GM12874 (cell line): ENCODE measurements at regions not wholly inside any gene's neighbourhood (a gene's known extent, or its start where the extent isn't known, plus 50 kb on each side); places are given as distances from the start of the nearest gene placed in this dataset.

Experiments used
- CTCF ChIP-seq: IDR thresholded peaks from 2 replicates; pipeline ENCODE4 v1.5.1; 2011; ENCODE audit warnings: low read depth, mild to moderate bottlenecking, control low read depth, low read length, moderate library complexity; ENCODE audit not compliant: insufficient read depth

DNA sequence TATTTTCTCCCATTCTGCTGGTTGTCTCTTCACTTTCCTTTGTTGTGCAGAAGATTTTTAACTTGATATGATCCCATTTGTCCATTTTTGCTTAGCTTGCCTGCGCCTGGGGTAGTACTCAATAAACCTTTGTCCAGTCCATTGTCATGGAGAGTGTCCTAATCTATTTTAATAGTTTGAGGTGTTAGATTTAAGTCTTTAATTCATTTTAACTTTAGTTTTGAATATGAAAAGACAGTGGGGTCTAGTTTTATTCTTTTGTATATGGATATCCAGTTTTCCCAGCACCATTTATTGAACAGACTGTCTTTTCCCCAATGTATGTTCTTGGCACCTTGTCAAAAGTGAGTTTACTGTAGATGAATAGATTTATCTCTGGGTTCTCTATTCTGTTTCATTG, 76.0 kb upstream of the ITM2A start:
- TF ChIP-seq CTCF, result no peak

DNA sequence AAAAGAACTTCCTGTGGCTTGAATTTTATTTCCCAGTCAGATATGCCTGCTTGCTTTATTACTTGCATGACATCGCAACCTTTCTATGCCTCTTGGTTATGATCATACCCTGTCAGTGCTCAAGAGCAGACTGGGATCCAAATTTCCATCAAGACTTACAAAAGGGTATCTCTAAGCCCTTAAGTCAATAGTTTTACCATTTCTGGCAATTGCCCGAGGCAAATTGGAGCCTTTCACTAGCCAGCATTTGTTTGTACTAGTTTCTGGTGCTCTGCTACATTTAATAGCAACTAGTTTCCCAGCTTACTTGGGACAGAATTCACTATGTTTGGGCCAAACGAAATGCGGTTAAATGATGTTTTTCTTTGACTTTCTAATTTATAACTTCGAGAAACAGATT, 73.2 kb upstream of the ITM2A start:
- TF ChIP-seq CTCF, result no peak
